ENCODE measurements at regions not wholly inside any gene's neighbourhood (a gene's known extent, or its start where the extent isn't known, plus 50 kb on each side); places are given as distances from the start of the nearest gene placed in this dataset.

- Histone ChIP-seq H3K4me3 (replicated peaks; ENCODE audit: low read depth, low read length) (no peak overlapping the region), H3K36me3 (ENCODE audit: control insufficient read depth, insufficient read depth, low read length) (no peaks in the 10 kb centered on the region), H3K27me3 (replicated peaks; ENCODE audit: control insufficient read depth, insufficient read depth, low read length) (no peaks in the 10 kb centered on the region)
- TF ChIP-seq CTCF (IDR thresholded peaks at IDR 0.05; ENCODE audit: insufficient read depth, low read length, poor library complexity, severe bottlenecking) = no peak
- DNase-seq (ENCODE audit: extremely low read depth, insufficient read length) = no peak
Measured at GRCh38 chr12:67818459-67818903, 169.9 kb downstream of the DYRK2 start.

- no peak for TF ChIP-seq CTCF (IDR thresholded peaks at IDR 0.05; ENCODE audit: insufficient read depth, low read length, poor library complexity, severe bottlenecking)
- Histone ChIP-seq H3K4me3 (replicated peaks; ENCODE audit: low read depth, low read length) (no peak overlapping the region), H3K27me3 (replicated peaks; ENCODE audit: control insufficient read depth, insufficient read depth, low read length) (no peaks in the 10 kb centered on the region), H3K36me3 (ENCODE audit: control insufficient read depth, insufficient read depth, low read length) (no peaks in the 10 kb centered on the region)
- no peak for DNase-seq (ENCODE audit: extremely low read depth, insufficient read length)
Measured at GRCh38 chr12:67819902-67820301, 169.3 kb upstream of the IFNG-AS1 start.

- no peak overlapping the region for H3K4me3 ChIP-seq (replicated peaks; ENCODE audit: low read depth, low read length)
- no peak for TF ChIP-seq CTCF (IDR thresholded peaks at IDR 0.05; ENCODE audit: insufficient read depth, low read length, poor library complexity, severe bottlenecking)
- DNase-seq (ENCODE audit: extremely low read depth, insufficient read length) = no peak
- no peaks in the 10 kb centered on the region for H3K27me3 ChIP-seq (replicated peaks; ENCODE audit: control insufficient read depth, insufficient read depth, low read length)
- no peaks in the 10 kb centered on the region for H3K36me3 ChIP-seq (ENCODE audit: control insufficient read depth, insufficient read depth, low read length)
Measured at GRCh38 chr12:67820694-67821093, 168.6 kb upstream of the IFNG-AS1 start.

GRCh38 chr12:67822826-67823225 lies 166.4 kb upstream of the IFNG-AS1 start:
- H3K36me3 ChIP-seq (ENCODE audit: control insufficient read depth, insufficient read depth, low read length) = no peaks in the 10 kb centered on the region
- no peak for TF ChIP-seq CTCF (IDR thresholded peaks at IDR 0.05; ENCODE audit: insufficient read depth, low read length, poor library complexity, severe bottlenecking)
- DNase-seq (ENCODE audit: extremely low read depth, insufficient read length) = no peak
- no peaks in the 10 kb centered on the region for H3K27me3 ChIP-seq (replicated peaks; ENCODE audit: control insufficient read depth, insufficient read depth, low read length)
- no peak overlapping the region for H3K4me3 ChIP-seq (replicated peaks; ENCODE audit: low read depth, low read length)

- no peak for TF ChIP-seq CTCF (IDR thresholded peaks at IDR 0.05; ENCODE audit: insufficient read depth, low read length, poor library complexity, severe bottlenecking)
- no peak overlapping the region for H3K4me3 ChIP-seq (replicated peaks; ENCODE audit: low read depth, low read length)
- no peaks in the 10 kb centered on the region for H3K36me3 ChIP-seq (ENCODE audit: control insufficient read depth, insufficient read depth, low read length)
- H3K27me3 ChIP-seq (replicated peaks; ENCODE audit: control insufficient read depth, insufficient read depth, low read length) = no peaks in the 10 kb centered on the region
- DNase-seq (ENCODE audit: extremely low read depth, insufficient read length) = no peak
Measured at GRCh38 chr12:67826148-67826547, 163.1 kb upstream of the IFNG-AS1 start.
